ENCODE measurements at regions not wholly inside any gene's neighbourhood (a gene's known extent, or its start where the extent isn't known, plus 50 kb on each side); places are given as distances from the start of the nearest gene placed in this dataset.

DNA sequence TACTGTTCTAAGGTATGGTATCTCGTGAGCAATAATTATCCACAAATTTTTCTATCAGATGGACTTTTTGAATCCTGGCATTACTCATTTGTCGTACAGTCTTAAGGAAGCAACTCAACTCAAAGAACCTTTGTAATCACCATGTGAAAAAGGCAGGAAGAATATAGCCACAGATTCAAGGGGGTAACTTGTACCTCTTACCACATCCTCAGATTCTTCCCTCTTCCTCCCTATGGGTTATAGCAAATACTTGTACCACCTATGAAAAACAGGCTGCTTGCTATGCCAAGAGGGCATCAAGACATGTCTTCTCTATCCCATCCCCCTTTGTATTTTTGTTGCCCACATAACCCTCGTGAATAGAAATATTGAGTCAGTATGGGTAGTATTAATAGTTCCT lies 616.6 kb upstream of the USP24 start:
- TF ChIP-seq POLR2A (IDR thresholded peaks at IDR 0.05): no peak
- TF ChIP-seq, protein P1, sequence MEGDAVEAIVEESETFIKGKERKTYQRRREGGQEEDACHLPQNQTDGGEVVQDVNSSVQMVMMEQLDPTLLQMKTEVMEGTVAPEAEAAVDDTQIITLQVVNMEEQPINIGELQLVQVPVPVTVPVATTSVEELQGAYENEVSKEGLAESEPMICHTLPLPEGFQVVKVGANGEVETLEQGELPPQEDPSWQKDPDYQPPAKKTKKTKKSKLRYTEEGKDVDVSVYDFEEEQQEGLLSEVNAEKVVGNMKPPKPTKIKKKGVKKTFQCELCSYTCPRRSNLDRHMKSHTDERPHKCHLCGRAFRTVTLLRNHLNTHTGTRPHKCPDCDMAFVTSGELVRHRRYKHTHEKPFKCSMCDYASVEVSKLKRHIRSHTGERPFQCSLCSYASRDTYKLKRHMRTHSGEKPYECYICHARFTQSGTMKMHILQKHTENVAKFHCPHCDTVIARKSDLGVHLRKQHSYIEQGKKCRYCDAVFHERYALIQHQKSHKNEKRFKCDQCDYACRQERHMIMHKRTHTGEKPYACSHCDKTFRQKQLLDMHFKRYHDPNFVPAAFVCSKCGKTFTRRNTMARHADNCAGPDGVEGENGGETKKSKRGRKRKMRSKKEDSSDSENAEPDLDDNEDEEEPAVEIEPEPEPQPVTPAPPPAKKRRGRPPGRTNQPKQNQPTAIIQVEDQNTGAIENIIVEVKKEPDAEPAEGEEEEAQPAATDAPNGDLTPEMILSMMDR (IDR thresholded peaks at IDR 0.05): no peak
